ENCODE measurements at regions not wholly inside any gene's neighbourhood (a gene's known extent, or its start where the extent isn't known, plus 50 kb on each side); places are given as distances from the start of the nearest gene placed in this dataset.

DNA sequence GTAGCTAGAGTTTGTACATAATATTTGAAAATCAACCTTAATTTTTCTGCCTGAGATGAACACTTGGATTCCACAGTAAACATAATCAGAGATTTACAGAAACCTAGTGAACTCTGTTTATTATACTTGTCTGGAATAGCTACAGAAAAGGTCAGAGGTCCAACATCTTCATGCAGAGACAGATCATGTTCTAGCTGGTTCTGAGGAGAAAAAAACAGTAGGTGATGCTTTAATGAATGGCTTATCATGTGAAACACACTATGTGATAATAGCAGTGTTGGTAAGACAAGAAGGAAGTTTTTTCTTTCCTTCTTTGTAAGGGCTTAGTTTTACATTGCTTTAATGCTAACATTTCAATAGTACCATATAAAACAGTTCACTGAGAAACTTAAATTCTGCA, 846.4 kb upstream of the ZEB2 start (continued):
- no peak for TF ChIP-seq ZNF274 (IDR thresholded peaks at IDR 0.05; ENCODE audit: low read depth, low read length)
- no peak for TF ChIP-seq YY1 (IDR thresholded peaks at IDR 0.05; ENCODE audit: extremely low read depth, insufficient replicate concordance, low read depth, low read length)
- no peak for TF ChIP-seq ZFX (IDR thresholded peaks at IDR 0.05)

- no peaks in the 10 kb centered on the region for H3K9me2 ChIP-seq (ENCODE audit: insufficient read depth)
- intact Hi-C loops (cut with micrococcal nuclease): no loop called here
- ChIA-PET CTCF (no interaction called here), POLR2A (no interaction called here), RAD21 (ENCODE audit: low non-redundant PET in 1 of 2, low total read pairs in 2 of 2, uncharacterized antibody in 2 of 2, unreplicated experiment in 2 of 2) (no interaction called here)
- H3K4me2 ChIP-seq (ENCODE audit: low read length): no peak overlapping the region
- no peak overlapping the region for H3K4me3 ChIP-seq (replicated peaks in 1 of 2; ENCODE audit: low read depth in 1 of 2, low read length in 2 of 2)
- H3K27ac ChIP-seq (ENCODE audit: low read depth, low read length): no peak overlapping the region
- no TSS peak for BruUV-seq (replicated peaks)
- no peaks in the 10 kb centered on the region for H3K9me3 ChIP-seq (ENCODE audit: control insufficient read depth in 1 of 2, insufficient read depth in 1 of 2, low read depth in 1 of 2, low read length in 2 of 2)
- H3K9ac ChIP-seq (ENCODE audit: low read length): no peak overlapping the region
- H4K20me1 ChIP-seq (ENCODE audit: insufficient read depth): no peaks in the 10 kb centered on the region
- no peaks in the 10 kb centered on the region for H3K27me3 ChIP-seq (ENCODE audit: insufficient read depth, low read length)
- ATAC-seq (no peak), DNase-seq (ENCODE audit: low read depth, low spot score) (no peak)
- no peaks in the 10 kb centered on the region for H3K36me3 ChIP-seq (ENCODE audit: control insufficient read depth in 1 of 2, insufficient read depth in 2 of 2, low read length in 2 of 2)
- no peaks in the 10 kb centered on the region for H3K79me2 ChIP-seq (ENCODE audit: insufficient read depth, low read length)
- TF ChIP-seq, protein P1, sequence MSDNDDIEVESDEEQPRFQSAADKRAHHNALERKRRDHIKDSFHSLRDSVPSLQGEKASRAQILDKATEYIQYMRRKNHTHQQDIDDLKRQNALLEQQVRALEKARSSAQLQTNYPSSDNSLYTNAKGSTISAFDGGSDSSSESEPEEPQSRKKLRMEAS (IDR thresholded peaks at IDR 0.05): no peak
- TF ChIP-seq EZH2phosphoT487 (IDR thresholded peaks at IDR 0.05; ENCODE audit: borderline replicate concordance) (no peak), ZNF274 (IDR thresholded peaks at IDR 0.05; ENCODE audit: low read depth, low read length) (no peak), EGR1 (IDR thresholded peaks at IDR 0.05; ENCODE audit: low read depth) (no peak), CEBPB (IDR thresholded peaks at IDR 0.05; ENCODE audit: low read depth) (no peak), JUND (IDR thresholded peaks at IDR 0.05) (no peak)
- TF ChIP-seq, protein P2, sequence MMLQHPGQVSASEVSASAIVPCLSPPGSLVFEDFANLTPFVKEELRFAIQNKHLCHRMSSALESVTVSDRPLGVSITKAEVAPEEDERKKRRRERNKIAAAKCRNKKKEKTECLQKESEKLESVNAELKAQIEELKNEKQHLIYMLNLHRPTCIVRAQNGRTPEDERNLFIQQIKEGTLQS (IDR thresholded peaks at IDR 0.05): no peak
- TF ChIP-seq, protein P3, sequence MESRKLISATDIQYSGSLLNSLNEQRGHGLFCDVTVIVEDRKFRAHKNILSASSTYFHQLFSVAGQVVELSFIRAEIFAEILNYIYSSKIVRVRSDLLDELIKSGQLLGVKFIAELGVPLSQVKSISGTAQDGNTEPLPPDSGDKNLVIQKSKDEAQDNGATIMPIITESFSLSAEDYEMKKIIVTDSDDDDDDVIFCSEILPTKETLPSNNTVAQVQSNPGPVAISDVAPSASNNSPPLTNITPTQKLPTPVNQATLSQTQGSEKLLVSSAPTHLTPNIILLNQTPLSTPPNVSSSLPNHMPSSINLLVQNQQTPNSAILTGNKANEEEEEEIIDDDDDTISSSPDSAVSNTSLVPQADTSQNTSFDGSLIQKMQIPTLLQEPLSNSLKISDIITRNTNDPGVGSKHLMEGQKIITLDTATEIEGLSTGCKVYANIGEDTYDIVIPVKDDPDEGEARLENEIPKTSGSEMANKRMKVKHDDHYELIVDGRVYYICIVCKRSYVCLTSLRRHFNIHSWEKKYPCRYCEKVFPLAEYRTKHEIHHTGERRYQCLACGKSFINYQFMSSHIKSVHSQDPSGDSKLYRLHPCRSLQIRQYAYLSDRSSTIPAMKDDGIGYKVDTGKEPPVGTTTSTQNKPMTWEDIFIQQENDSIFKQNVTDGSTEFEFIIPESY (IDR thresholded peaks at IDR 0.05; ENCODE audit: extremely low read depth, insufficient replicate concordance, low read length): no peak
- H3K4me1 ChIP-seq (ENCODE audit: control insufficient read depth in 1 of 2, insufficient read depth in 2 of 2, low read length in 2 of 2): no peaks in the 10 kb centered on the region
- no peak overlapping the region for H2AFZ ChIP-seq (ENCODE audit: low read depth, low read length, poor library complexity, severe bottlenecking)
These were observed 840.3 kb upstream of the ZEB2 start for GRCh38 chr2:145360129-145360790.
